Breast epithelium (tissue), 4 donors: ENCODE measurements at regions not wholly inside any gene's neighbourhood (a gene's known extent, or its start where the extent isn't known, plus 50 kb on each side); places are given as distances from the start of the nearest gene placed in this dataset.

Source experiments
- DNase-seq, 2 donors: peaks; one replicate each; pipeline ENCODE4 v3.0.0-alpha.2; 2019; ENCODE audit warnings: low spot score in 2 of 2
- H3K27ac ChIP-seq, 2 donors: fragments of 200-600 bp; sonication (generic) in 1 of 2; one replicate each; pipeline ENCODE4 v1.5.1; 2016 to 2019; ENCODE audit warnings: mild to moderate bottlenecking in 1 of 2
- H3K27me3 ChIP-seq, 2 donors: fragments of 200-600 bp; sonication (generic) in 1 of 2; one replicate each; pipeline versions ENCODE4 v1.5.1 to v1.6.0; 2017 to 2019; ENCODE audit warnings: control low read depth in 1 of 2, mild to moderate bottlenecking in 1 of 2
- H3K36me3 ChIP-seq: fragments of 200-600 bp; one replicate; pipeline ENCODE4 v1.5.1; 2019
- H3K4me1 ChIP-seq, 2 donors: fragments of 200-600 bp; sonication (generic); one replicate each; pipeline ENCODE4 v1.5.1; 2016 to 2019; ENCODE audit warnings: control low read depth in 1 of 2
- H3K4me3 ChIP-seq, 3 donors: fragments of 200-600 bp; sonication (generic); 1 replicate in 2 of 3; 2 replicates in 1 of 3; pipeline ENCODE4 v1.5.1; 2016 to 2019; ENCODE audit warnings: mild to moderate bottlenecking in 3 of 3, moderate library complexity in 2 of 3
- H3K9me3 ChIP-seq, 2 donors: fragments of 200-600 bp; sonication (generic) in 1 of 2; one replicate each; pipeline ENCODE4 v1.5.1; 2016 to 2019; ENCODE audit warnings: control low read depth in 1 of 2
- CTCF ChIP-seq, 3 donors: fragments of 450-650 bp; IDR thresholded peaks; one replicate each; pipeline ENCODE4 v1.5.1; 2016 to 2017; ENCODE audit warnings: antibody characterized with exemption in 3 of 3, mild to moderate bottlenecking in 3 of 3, moderate library complexity in 3 of 3
- POLR2A ChIP-seq: fragments of 450-650 bp; IDR thresholded peaks from one replicate; pipeline ENCODE4 v1.6.1; 2016; ENCODE audit warnings: antibody characterized with exemption, mild to moderate bottlenecking, moderate library complexity
- POLR2AphosphoS5 ChIP-seq, 3 donors: sonication (generic); formaldehyde crosslinking; IDR thresholded peaks; one replicate each; pipeline ENCODE4 v1.6.1; 2017; ENCODE audit warnings: antibody characterized with exemption in 3 of 3
- intact Hi-C: fragments of 100-400 bp; cut with DNase I; formaldehyde crosslinking; loops from one replicate; pipeline ENCODE4 v1.15.1; 2023; ENCODE audit warnings: low total_unique reads

- H3K4me3 ChIP-seq: no peak overlapping the region
- H3K27me3 ChIP-seq: no peaks in the 10 kb centered on the region
- H3K36me3 ChIP-seq: no peaks in the 10 kb centered on the region
- no peak for DNase-seq
- intact Hi-C loops: no loop called here
- H3K27ac ChIP-seq: no peak overlapping the region
- no peaks in the 10 kb centered on the region for H3K4me1 ChIP-seq
- H3K9me3 ChIP-seq: peaks cover 0 to 5% of the 10 kb centered on the region in 2 donors
- TF ChIP-seq POLR2AphosphoS5 (IDR thresholded peaks at IDR 0.05): no peak
- TF ChIP-seq POLR2A: no peak
- TF ChIP-seq CTCF (IDR thresholded peaks at IDR 0.05): no peak
These were observed 174.3 kb upstream of the GRID2 start for GRCh38 chr4:92129408-92129994.

GRCh38 chr4:92136434-92136833, 167.3 kb upstream of the GRID2 start:
- Histone ChIP-seq H3K9me3 (peaks cover 0 to 18% of the 10 kb centered on the region in 2 donors), H3K36me3 (no peaks in the 10 kb centered on the region), H3K27me3 (no peaks in the 10 kb centered on the region), H3K4me3 (no peak overlapping the region), H3K4me1 (no peaks in the 10 kb centered on the region), H3K27ac (no peak overlapping the region)
- intact Hi-C loops: no loop called here
- DNase-seq: no peak
- TF ChIP-seq POLR2AphosphoS5 (IDR thresholded peaks at IDR 0.05) (no peak), POLR2A (no peak), CTCF (IDR thresholded peaks at IDR 0.05) (no peak)

GRCh38 chr4:92163348-92163747, 140.4 kb upstream of the GRID2 start:
- intact Hi-C loops: no loop called here
- DNase-seq: no peak
- Histone ChIP-seq H3K4me1 (no peaks in the 10 kb centered on the region), H3K4me3 (no peak overlapping the region), H3K36me3 (no peaks in the 10 kb centered on the region), H3K9me3 (peaks cover 7 to 8% of the 10 kb centered on the region in 2 donors), H3K27me3 (no peaks in the 10 kb centered on the region), H3K27ac (no peak overlapping the region)
- TF ChIP-seq CTCF (IDR thresholded peaks at IDR 0.05) (no peak), POLR2AphosphoS5 (IDR thresholded peaks at IDR 0.05) (no peak), POLR2A (no peak)

- no peaks in the 10 kb centered on the region for H3K4me1 ChIP-seq
- no peak overlapping the region for H3K27ac ChIP-seq
- no peaks in the 10 kb centered on the region for H3K27me3 ChIP-seq
- no peaks in the 10 kb centered on the region for H3K9me3 ChIP-seq
- TF ChIP-seq POLR2A (no peak), CTCF (IDR thresholded peaks at IDR 0.05) (no peak), POLR2AphosphoS5 (IDR thresholded peaks at IDR 0.05) (no peak)
- intact Hi-C loops: no loop called here
- no peak for DNase-seq
- no peak overlapping the region for H3K4me3 ChIP-seq
- no peaks in the 10 kb centered on the region for H3K36me3 ChIP-seq
These were observed 133.4 kb upstream of the GRID2 start for GRCh38 chr4:92170340-92170739.

GRCh38 chr4:92172203-92172602, 131.6 kb upstream of the GRID2 start:
- Histone ChIP-seq H3K27me3 (no peaks in the 10 kb centered on the region), H3K36me3 (no peaks in the 10 kb centered on the region), H3K9me3 (no peaks in the 10 kb centered on the region), H3K4me1 (no peaks in the 10 kb centered on the region), H3K4me3 (no peak overlapping the region), H3K27ac (no peak overlapping the region)
- TF ChIP-seq POLR2A: no peak
- no peak for TF ChIP-seq CTCF (IDR thresholded peaks at IDR 0.05)
- TF ChIP-seq POLR2AphosphoS5 (IDR thresholded peaks at IDR 0.05): no peak
- no peak for DNase-seq
- intact Hi-C loops: no loop called here
